ENCODE measurements at regions not wholly inside any gene's neighbourhood (a gene's known extent, or its start where the extent isn't known, plus 50 kb on each side); places are given as distances from the start of the nearest gene placed in this dataset.
"Not testable (repeated sequence)": the region's sequence is repeated elsewhere in the genome, so short reads cannot be mapped to it uniquely, and the experiment has no call there.

GRCh38 chr15:72865486-72865885, 81.9 kb upstream of the ADPGK start:
- DNase-seq (ENCODE audit: low spot score) = no peak

GRCh38 chr15:72864681-72865080, 81.1 kb upstream of the ADPGK start:
- DNase-seq (ENCODE audit: low spot score) = no peak

GRCh38 chr15:72861354-72861910, 77.9 kb upstream of the ADPGK start:
- no peak for DNase-seq (ENCODE audit: low spot score)

- no peak for DNase-seq (ENCODE audit: low spot score)
These were observed 76.2 kb upstream of the ADPGK start for GRCh38 chr15:72859757-72860145.

- no peak for DNase-seq (ENCODE audit: low spot score)
These were observed 75.6 kb upstream of the ADPGK start for GRCh38 chr15:72859017-72859756.

- no peak for DNase-seq (ENCODE audit: low spot score)
These were observed 74.6 kb upstream of the ADPGK start for GRCh38 chr15:72858205-72858604.

GRCh38 chr15:72857331-72858063, 73.9 kb upstream of the ADPGK start:
- no peak for DNase-seq (ENCODE audit: low spot score)

GRCh38 chr15:72856549-72857040, 73.0 kb upstream of the ADPGK start:
- no peak for DNase-seq (ENCODE audit: low spot score)

GRCh38 chr15:72855791-72856190, 72.2 kb upstream of the ADPGK start:
- no peak for DNase-seq (ENCODE audit: low spot score)

- DNase-seq (ENCODE audit: low spot score) = no peak
These were observed 68.7 kb upstream of the ADPGK start for GRCh38 chr15:72852273-72852672.

- DNase-seq (ENCODE audit: low spot score) = no peak
These were observed 68.0 kb upstream of the ADPGK start for GRCh38 chr15:72851586-72851985.

GRCh38 chr15:72850833-72851232, 67.3 kb upstream of the ADPGK start:
- no peak for DNase-seq (ENCODE audit: low spot score)

- DNase-seq (ENCODE audit: low spot score) = no peak
These were observed 64.2 kb upstream of the ADPGK start for GRCh38 chr15:72847806-72848205.

GRCh38 chr15:72847033-72847432, 63.5 kb upstream of the ADPGK start:
- DNase-seq (ENCODE audit: low spot score) = no peak

GRCh38 chr15:72845981-72846383, 62.4 kb upstream of the ADPGK start:
- DNase-seq (ENCODE audit: low spot score) = no peak

- no peak for DNase-seq (ENCODE audit: low spot score)
These were observed 60.5 kb upstream of the ADPGK start for GRCh38 chr15:72844067-72844466.

GRCh38 chr15:72843340-72843739, 59.8 kb upstream of the ADPGK start:
- DNase-seq (ENCODE audit: low spot score) = not testable (repeated sequence)

- no peak for DNase-seq (ENCODE audit: low spot score)
These were observed 56.6 kb upstream of the ADPGK start for GRCh38 chr15:72840114-72840513.

- DNase-seq (ENCODE audit: low spot score) = peak; percentile 52
These were observed 54.8 kb upstream of the ADPGK start for GRCh38 chr15:72838311-72838731.

GRCh38 chr15:72836676-72837330, 53.2 kb upstream of the ADPGK start:
- no peak for DNase-seq (ENCODE audit: low spot score)

GRCh38 chr15:72835294-72835890, 51.8 kb upstream of the ADPGK start:
- no peak for DNase-seq (ENCODE audit: low spot score)

- no peak for DNase-seq (ENCODE audit: low spot score)
These were observed 50.0 kb upstream of the ADPGK start for GRCh38 chr15:72833561-72833960.

Measured in H4 (cell line).